ENCODE measurements at regions not wholly inside any gene's neighbourhood (a gene's known extent, or its start where the extent isn't known, plus 50 kb on each side); places are given as distances from the start of the nearest gene placed in this dataset.

DNA sequence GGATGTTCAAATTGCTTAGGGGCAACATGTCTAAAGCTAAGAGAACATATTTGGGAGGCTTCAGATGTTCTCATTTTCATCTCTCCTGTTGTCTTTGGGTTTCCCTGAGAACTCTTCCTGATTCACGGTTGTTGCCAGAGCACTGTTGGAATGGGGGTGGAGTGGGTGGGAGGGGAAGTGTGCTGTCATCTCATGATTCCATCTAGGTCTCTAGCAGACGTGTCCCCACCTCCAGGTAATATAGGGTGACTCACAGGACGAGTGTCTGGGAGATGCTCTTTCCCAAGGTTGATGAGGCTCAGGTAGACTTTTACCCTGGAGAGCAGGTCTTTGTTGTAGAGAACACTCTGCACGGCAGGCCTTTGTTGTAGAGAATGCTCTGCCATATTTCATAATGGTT lies 636.9 kb downstream of the QKI start:
- TF ChIP-seq, protein P1, sequence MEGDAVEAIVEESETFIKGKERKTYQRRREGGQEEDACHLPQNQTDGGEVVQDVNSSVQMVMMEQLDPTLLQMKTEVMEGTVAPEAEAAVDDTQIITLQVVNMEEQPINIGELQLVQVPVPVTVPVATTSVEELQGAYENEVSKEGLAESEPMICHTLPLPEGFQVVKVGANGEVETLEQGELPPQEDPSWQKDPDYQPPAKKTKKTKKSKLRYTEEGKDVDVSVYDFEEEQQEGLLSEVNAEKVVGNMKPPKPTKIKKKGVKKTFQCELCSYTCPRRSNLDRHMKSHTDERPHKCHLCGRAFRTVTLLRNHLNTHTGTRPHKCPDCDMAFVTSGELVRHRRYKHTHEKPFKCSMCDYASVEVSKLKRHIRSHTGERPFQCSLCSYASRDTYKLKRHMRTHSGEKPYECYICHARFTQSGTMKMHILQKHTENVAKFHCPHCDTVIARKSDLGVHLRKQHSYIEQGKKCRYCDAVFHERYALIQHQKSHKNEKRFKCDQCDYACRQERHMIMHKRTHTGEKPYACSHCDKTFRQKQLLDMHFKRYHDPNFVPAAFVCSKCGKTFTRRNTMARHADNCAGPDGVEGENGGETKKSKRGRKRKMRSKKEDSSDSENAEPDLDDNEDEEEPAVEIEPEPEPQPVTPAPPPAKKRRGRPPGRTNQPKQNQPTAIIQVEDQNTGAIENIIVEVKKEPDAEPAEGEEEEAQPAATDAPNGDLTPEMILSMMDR (IDR thresholded peaks at IDR 0.05) = no peak
- TF ChIP-seq POLR2A (IDR thresholded peaks at IDR 0.05) = no peak
